GM18519 (cell line): ENCODE measurements at regions not wholly inside any gene's neighbourhood (a gene's known extent, or its start where the extent isn't known, plus 50 kb on each side); places are given as distances from the start of the nearest gene placed in this dataset.

ENCODE experiments used
- ATAC-seq: cut with Tn5 transposase; IDR thresholded peaks from one replicate; pipeline ENCODE4 v1.9.1; 2021; ENCODE audit warnings: mild to moderate bottlenecking, moderate library complexity; ENCODE audit not compliant: unreplicated experiment, low FRiP score

- ATAC-seq: no peak
These were observed 269.4 kb downstream of the TLE3 start for GRCh38 chr15:69828181-69828828.

GRCh38 chr15:69829974-69830373, 267.7 kb downstream of the TLE3 start:
- no peak for ATAC-seq

DNA sequence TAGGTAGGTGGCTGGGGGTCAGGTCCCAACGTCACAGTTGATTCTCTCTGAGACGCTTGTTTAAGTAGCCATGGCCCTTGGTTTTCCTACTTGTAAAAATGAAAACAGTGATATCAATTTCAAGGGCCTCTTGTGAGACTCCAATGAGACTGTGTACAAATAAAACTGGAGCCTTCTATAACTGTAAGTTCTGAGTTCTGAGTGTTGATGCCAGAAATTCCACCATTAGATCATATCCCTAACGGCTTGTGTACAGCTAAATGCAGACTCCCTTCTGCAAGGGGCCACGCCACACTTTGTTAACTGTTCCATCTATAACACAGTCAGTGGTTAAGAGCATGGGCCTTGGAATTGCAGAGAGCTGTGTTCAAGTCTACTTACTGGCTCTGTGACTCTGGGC, 267.3 kb downstream of the TLE3 start:
- ATAC-seq: no peak

DNA sequence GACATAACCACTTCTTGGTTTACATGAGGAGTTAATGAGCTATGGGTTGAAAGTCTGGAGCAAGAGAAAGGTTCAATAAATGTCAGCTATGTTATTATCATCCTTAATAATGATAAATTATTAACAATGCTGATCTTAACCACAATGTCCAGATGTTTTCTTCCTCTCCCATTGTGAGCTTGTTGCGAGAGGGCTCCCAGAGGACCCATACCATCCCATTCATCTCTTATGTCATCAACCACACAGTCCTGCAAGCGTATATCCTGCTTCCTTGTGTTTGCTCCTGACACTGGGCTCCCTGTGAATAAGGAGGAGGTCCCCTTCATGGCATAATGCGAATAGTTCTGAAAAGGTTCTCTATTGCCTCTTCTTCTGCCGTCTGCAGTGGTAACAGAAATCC, 266.8 kb downstream of the TLE3 start:
- no peak for ATAC-seq

DNA sequence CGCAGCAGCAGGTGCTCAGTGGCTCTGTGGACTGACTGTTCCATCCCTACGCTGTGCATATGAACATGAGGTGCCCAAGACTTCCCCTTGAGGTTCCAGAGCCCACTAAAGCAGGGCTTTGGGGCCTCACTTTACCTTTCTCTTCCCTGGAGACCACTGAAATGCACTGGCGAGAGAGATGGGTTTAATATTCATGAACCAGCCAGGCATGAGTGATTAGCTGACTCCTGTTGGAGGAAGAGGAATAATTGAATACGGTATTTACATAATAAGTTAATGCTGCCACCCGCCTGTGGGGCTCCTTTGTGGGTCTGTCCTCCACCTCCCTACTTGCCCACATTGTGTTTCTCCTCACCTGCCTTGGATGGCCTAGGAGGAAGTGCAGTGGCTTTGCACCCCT, 263.4 kb downstream of the TLE3 start:
- ATAC-seq: no peak

DNA sequence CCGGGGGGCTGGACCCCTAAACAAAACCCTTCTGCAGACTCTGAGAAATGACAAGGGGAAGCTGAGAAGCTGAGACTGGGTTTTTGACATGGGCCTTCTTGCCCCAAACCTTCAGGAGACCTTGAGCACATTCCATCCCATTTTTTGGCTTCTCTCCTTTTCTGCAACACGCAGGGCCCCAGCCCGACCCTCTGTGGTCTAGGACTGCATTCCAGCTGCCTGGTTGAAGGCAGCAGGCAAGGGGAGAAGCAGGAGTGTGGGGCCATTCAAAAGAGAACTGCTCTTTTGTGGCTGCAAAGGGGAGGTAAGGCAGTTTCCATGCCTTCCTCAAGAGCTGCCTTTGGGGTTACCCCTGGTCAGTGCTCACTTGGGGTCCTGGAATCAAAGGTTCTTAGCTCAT, 263.0 kb downstream of the TLE3 start:
- no peak for ATAC-seq

DNA sequence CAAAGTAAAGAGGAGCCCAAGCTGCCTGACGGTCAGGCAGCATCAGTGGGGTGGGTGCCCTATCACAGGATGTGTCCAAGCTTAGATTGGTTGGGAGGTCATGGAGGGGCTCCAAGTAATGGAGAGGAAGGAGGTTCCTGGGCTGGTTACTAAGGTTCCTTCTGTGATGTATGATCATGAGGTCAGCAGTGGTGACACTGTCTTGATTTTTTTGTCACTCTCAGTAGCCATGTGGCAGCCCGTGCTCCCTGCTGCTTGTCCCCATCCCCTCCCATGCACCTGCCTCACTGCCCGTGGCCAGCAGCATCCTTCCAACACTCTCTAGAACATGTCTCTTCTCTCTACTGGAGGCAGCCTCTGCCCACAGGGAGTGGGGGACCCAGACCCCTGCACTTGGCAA, 261.7 kb downstream of the TLE3 start:
- no peak for ATAC-seq

GRCh38 chr15:69836526-69837230, 261.0 kb downstream of the TLE3 start:
- no peak for ATAC-seq

DNA sequence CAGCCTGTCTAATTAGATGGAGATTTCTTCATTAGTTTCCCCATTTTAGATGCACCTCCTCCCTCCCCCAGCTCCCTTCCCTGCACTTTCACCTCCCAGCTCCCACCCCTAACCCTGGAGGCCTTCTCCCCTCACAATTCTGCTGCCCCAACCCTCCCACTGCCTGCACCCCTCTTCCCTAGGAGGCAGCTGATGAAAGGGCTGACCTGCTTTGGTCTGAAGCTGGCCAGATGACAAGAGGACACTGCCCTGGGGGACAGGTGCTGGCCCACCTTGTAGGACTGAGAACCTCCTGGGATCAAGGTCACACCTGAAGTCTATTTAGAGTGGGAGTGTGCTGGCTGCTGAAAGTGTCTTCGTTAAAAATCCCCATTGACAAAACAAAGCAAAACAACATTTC, 259.4 kb downstream of the TLE3 start:
- ATAC-seq: no peak

- no peak for ATAC-seq
These were observed 258.7 kb downstream of the TLE3 start for GRCh38 chr15:69838994-69839393.

DNA sequence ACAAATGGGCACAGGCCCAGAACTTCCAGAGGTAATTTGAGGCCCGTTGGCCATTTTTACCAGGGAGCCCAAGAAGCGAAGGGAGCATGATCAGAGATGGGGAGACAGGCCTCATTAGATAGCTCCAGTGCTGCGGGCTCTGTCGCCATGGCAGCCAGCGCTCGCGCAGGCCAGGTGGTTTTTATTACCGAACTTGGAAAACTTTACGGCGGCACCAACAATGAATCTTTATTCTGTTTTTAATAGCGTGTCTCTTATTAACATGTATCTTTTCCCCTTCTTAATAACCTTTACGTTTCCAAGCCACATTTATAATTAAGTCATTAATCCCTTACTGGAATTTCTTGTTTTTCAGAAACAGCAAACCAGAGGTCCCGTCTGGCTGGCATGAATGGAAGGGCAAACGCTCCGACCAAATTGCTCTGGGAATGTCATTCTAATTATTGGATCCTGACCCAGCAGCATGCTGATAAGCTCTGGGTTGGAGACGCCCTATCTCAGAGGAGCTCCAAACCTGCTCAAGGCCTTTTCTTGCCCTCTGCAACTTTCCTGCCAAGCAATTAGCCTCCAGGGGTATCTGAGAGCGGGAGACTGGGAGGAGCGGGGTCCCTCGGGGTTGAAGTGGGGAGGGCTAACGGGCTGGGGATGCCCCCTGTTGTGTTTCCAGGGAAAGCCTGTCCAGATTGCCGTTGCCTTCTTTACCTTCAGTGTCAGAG, 256.4 kb downstream of the TLE3 start:
- ATAC-seq: no peak

- no peak for ATAC-seq
These were observed 254.9 kb downstream of the TLE3 start for GRCh38 chr15:69842851-69843250.

DNA sequence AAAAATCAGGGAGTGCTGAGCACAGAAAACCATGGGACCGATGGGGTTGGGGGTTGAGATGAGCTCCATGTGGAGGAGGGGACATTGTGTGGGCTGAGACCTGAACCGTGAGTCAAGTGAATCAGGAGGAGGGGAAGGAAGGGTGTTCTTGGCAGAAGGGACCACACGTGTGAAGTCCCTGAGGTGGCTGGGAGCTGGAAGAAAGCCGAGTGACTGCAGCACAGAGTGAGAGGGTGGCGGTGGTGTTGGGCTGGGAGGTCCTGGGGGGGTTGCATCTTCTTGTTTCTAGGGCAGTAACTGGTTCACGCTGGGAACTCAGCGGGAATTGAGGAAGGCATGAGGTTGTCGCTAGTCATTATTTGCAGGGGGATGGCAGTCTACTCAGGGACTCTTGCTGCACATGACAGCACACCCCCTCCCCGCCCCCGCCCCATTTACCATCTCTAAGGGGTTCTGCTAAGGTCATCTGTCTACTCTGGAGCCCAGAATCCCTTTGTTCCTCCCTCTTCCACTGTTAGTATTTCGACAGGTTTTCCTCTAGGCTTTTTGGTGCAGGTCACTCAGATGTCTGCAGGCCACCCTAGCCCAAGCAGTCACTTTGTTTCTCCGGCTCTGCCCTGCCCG, 254.3 kb downstream of the TLE3 start:
- no peak for ATAC-seq

- ATAC-seq: no peak
These were observed 253.8 kb downstream of the TLE3 start for GRCh38 chr15:69843900-69844304.

GRCh38 chr15:69845159-69845558, 252.6 kb downstream of the TLE3 start:
- no peak for ATAC-seq

DNA sequence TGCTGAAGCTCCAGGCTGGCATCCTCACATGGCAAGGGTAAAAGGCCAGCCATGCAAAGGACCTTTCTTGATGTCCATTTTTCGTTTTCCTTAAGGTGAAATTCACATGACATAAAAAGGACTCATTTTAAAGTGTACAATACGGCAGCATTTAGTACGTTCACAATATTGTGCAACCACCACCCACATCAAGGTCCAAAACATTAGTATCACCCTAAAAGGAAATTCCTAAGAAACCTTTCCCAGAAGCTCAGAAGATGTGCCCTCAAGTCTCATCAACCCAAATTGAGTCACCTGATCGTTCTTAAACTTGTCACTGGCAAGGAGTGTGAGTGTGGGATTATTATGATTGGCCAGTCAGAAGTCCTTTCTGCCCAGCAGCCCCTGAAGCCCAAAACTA, 250.1 kb downstream of the TLE3 start:
- no peak for ATAC-seq

DNA sequence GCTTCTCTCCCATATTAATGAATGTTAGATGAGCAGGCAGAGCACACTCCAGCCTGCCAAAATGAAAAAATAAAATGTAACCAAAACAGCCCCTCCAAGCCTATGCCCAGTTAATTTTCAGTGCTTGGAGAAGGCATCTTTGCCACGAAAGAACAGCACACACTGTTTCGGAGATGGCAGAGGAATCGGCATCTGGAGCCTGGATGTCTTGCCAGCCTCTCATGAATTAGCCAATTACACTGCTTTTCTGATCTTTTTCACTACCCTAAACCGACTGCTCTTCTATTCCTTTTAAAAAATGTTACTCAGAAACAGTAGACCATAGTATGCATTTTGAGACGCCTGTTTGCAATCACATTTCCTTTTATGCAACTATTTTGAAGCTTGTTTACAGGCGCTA, 249.6 kb downstream of the TLE3 start:
- ATAC-seq: no peak

GRCh38 chr15:69848551-69849231, 249.0 kb downstream of the TLE3 start:
- ATAC-seq: no peak

GRCh38 chr15:69849232-69849610, 248.5 kb downstream of the TLE3 start:
- no peak for ATAC-seq

DNA sequence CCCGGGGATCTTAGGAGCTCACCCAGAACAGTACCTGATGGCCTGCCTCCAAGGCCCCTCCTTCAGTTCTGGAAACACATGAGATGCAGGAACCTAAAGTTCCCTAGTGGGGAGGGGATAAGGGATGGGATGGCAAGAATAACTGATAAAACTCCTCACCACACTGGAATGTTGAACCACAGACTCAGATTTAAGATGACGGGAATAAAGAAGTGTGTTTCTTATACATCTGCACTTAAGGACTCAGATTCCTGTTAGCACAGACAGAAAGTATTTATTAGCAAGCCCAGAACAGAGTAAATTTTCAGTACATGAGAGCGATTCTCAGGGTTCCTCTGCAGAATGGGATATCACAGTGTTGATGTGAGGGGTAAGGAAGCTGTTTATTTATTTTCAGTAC, 245.2 kb downstream of the TLE3 start:
- no peak for ATAC-seq

GRCh38 chr15:69852916-69853315, 244.8 kb downstream of the TLE3 start:
- no peak for ATAC-seq
